ENCODE measurements at regions not wholly inside any gene's neighbourhood (a gene's known extent, or its start where the extent isn't known, plus 50 kb on each side); places are given as distances from the start of the nearest gene placed in this dataset.

DNA sequence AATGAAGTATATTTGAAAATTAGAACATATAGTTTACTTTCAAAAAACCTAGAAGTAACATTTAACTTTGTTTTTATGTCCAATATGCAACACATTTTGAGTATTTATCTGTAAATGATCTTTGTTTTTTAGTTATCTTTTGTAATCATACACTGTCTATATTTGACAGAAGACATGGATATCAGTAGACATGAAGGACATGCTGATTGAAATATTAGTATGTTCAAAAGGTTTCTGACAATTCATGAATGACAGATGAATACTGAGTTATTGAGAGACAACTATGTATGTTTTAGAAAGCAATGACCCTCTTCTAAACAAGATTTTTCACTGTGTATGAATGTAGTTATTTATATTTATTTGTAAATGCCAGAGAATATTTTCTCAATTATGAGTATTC lies 215.6 kb upstream of the TMEFF2 start:
- TF ChIP-seq CTCF (conservative IDR thresholded peaks at IDR 0.05; ENCODE audit: low read length) (no peak), EZH2phosphoT487 (IDR thresholded peaks at IDR 0.05; ENCODE audit: borderline replicate concordance) (no peak)
- Histone ChIP-seq H3F3A (ENCODE audit: low read depth) (no peaks in the 10 kb centered on the region), H3K27me3 (ENCODE audit: insufficient read depth, low read length, poor library complexity, severe bottlenecking) (no peaks in the 10 kb centered on the region)

DNA sequence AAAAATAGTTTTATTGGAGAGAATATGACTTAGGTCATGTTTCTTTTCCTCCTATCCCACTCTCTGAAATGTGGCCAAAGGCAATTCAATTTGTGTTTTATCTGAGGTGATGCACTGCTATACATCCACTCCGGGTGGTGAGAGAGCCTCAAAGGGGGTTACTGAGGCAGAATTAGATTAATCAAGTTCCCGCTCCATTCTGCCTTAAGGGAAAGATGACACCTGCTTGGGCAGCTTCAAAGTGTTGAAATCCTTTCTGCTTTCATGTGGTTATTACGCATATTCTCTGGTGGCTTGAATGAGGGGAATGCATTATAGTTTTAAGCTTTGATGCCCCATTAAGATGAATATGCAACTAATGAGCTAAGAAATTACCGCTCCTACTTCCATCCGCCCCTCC lies 213.0 kb upstream of the TMEFF2 start:
- no peak for TF ChIP-seq EZH2phosphoT487 (IDR thresholded peaks at IDR 0.05; ENCODE audit: borderline replicate concordance)
- TF ChIP-seq CTCF (conservative IDR thresholded peaks at IDR 0.05; ENCODE audit: low read length): no peak
- Histone ChIP-seq H3F3A (ENCODE audit: low read depth) (no peaks in the 10 kb centered on the region), H3K36me3 (ENCODE audit: insufficient read depth, low read length) (no peaks in the 10 kb centered on the region), H3K9me3 (ENCODE audit: insufficient read depth, low read depth, low read length) (no peaks in the 10 kb centered on the region), H3K9ac (ENCODE audit: low read depth, low read length, poor library complexity, severe bottlenecking) (no peak overlapping the region), H2AFZ (ENCODE audit: low read length) (no peak overlapping the region), H3K79me2 (ENCODE audit: insufficient read depth, low read length) (no peaks in the 10 kb centered on the region), H3K27me3 (ENCODE audit: insufficient read depth, low read length, poor library complexity, severe bottlenecking) (no peaks in the 10 kb centered on the region), H3K4me1 (ENCODE audit: insufficient read depth, low read length, poor library complexity, severe bottlenecking) (no peaks in the 10 kb centered on the region), H3K4me2 (ENCODE audit: low read depth, low read length, poor library complexity, severe bottlenecking) (no peak overlapping the region), H3K9me2 (replicated peaks; ENCODE audit: low read depth, low read length) (no peaks in the 10 kb centered on the region), H3K4me3 (ENCODE audit: low read length, poor library complexity, severe bottlenecking) (no peak overlapping the region), H4K20me1 (ENCODE audit: insufficient read depth, low read length, poor library complexity, severe bottlenecking) (no peaks in the 10 kb centered on the region)

More for the DNA sequence above, 215.6 kb upstream of the TMEFF2 start:
- H3K9ac ChIP-seq (ENCODE audit: low read depth, low read length, poor library complexity, severe bottlenecking): no peak overlapping the region
- no peaks in the 10 kb centered on the region for H3K9me3 ChIP-seq (ENCODE audit: insufficient read depth, low read depth, low read length)
- H3K4me3 ChIP-seq (ENCODE audit: low read length, poor library complexity, severe bottlenecking): no peak overlapping the region
- no peaks in the 10 kb centered on the region for H3K36me3 ChIP-seq (ENCODE audit: insufficient read depth, low read length)
- no peaks in the 10 kb centered on the region for H3K9me2 ChIP-seq (replicated peaks; ENCODE audit: low read depth, low read length)
- no peaks in the 10 kb centered on the region for H3K79me2 ChIP-seq (ENCODE audit: insufficient read depth, low read length)
- no peak overlapping the region for H3K4me2 ChIP-seq (ENCODE audit: low read depth, low read length, poor library complexity, severe bottlenecking)
- no peaks in the 10 kb centered on the region for H4K20me1 ChIP-seq (ENCODE audit: insufficient read depth, low read length, poor library complexity, severe bottlenecking)
- H3K4me1 ChIP-seq (ENCODE audit: insufficient read depth, low read length, poor library complexity, severe bottlenecking): no peaks in the 10 kb centered on the region
- H2AFZ ChIP-seq (ENCODE audit: low read length): no peak overlapping the region

GRCh38 chr2:192398236-192398635 lies 203.5 kb upstream of the TMEFF2 start:
- H3K4me3 ChIP-seq (ENCODE audit: low read length, poor library complexity, severe bottlenecking): no peak overlapping the region
- no peaks in the 10 kb centered on the region for H3K79me2 ChIP-seq (ENCODE audit: insufficient read depth, low read length)

More at GRCh38 chr2:192398236-192398635, 203.5 kb upstream of the TMEFF2 start:
- no peaks in the 10 kb centered on the region for H3K4me1 ChIP-seq (ENCODE audit: insufficient read depth, low read length, poor library complexity, severe bottlenecking)
- H3K9ac ChIP-seq (ENCODE audit: low read depth, low read length, poor library complexity, severe bottlenecking): no peak overlapping the region
- H4K20me1 ChIP-seq (ENCODE audit: insufficient read depth, low read length, poor library complexity, severe bottlenecking): no peaks in the 10 kb centered on the region
- H3K4me2 ChIP-seq (ENCODE audit: low read depth, low read length, poor library complexity, severe bottlenecking): no peak overlapping the region
- no peaks in the 10 kb centered on the region for H3K9me3 ChIP-seq (ENCODE audit: insufficient read depth, low read depth, low read length)
- no peak for TF ChIP-seq CTCF (conservative IDR thresholded peaks at IDR 0.05; ENCODE audit: low read length)
- no peak for TF ChIP-seq EZH2phosphoT487 (IDR thresholded peaks at IDR 0.05; ENCODE audit: borderline replicate concordance)
- no peak overlapping the region for H2AFZ ChIP-seq (ENCODE audit: low read length)
- no peaks in the 10 kb centered on the region for H3K9me2 ChIP-seq (replicated peaks; ENCODE audit: low read depth, low read length)
- no peaks in the 10 kb centered on the region for H3F3A ChIP-seq (ENCODE audit: low read depth)
- no peaks in the 10 kb centered on the region for H3K36me3 ChIP-seq (ENCODE audit: insufficient read depth, low read length)
- H3K27me3 ChIP-seq (ENCODE audit: insufficient read depth, low read length, poor library complexity, severe bottlenecking): no peaks in the 10 kb centered on the region
